Kidney (tissue), 13 donors: ENCODE measurements at regions not wholly inside any gene's neighbourhood (a gene's known extent, or its start where the extent isn't known, plus 50 kb on each side); places are given as distances from the start of the nearest gene placed in this dataset.
A peak's percentile ranks its signal among the peaks of the same experiment; 100 is the strongest.

Source experiments
- DNase-seq, 5 donors: peaks; one replicate each; pipeline ENCODE4 v3.0.0-alpha.2; 2013 to 2020
- FAIRE-seq: peaks from 2 replicates; lab custom pipeline; 2012; peaks lifted over from hg19 to GRCh38; lab: Jason Lieb, UNC
- H3K27ac ChIP-seq, 2 donors: one replicate each; pipeline ENCODE4 v1.7.0; 2013; ENCODE audit warnings: low read depth in 2 of 2, low read length in 2 of 2, inconsistent platforms in 1 of 2
- H3K27me3 ChIP-seq: one replicate; pipeline ENCODE4 v1.7.1; 2013; ENCODE audit warnings: low read length, inconsistent platforms; ENCODE audit not compliant: control insufficient read depth, insufficient read depth
- H3K36me3 ChIP-seq, 3 donors: one replicate each; pipeline versions ENCODE4 v1.7.0 to v1.7.1; 2013; ENCODE audit warnings: low read length in 3 of 3, control low read depth in 1 of 3, inconsistent platforms in 1 of 3; ENCODE audit not compliant: insufficient read depth in 3 of 3, control insufficient read depth in 2 of 3
- H3K4me1 ChIP-seq, 3 donors: one replicate each; pipeline versions ENCODE4 v1.7.0 to v1.7.1; 2013; ENCODE audit warnings: low read length in 3 of 3, inconsistent platforms in 1 of 3, low read depth in 1 of 3; ENCODE audit not compliant: control insufficient read depth in 2 of 3, insufficient read depth in 2 of 3
- H3K4me3 ChIP-seq, 3 donors: one replicate each; pipeline versions ENCODE4 v1.7.0 to v1.8.1; 2013; ENCODE audit warnings: low read length in 3 of 3, control low read depth in 1 of 3, inconsistent platforms in 1 of 3
- H3K9ac ChIP-seq, 3 donors: one replicate each; pipeline versions ENCODE4 v1.7.0 to v1.7.1; 2013; ENCODE audit warnings: low read length in 3 of 3, control low read depth in 1 of 3, inconsistent platforms in 1 of 3
- H3K9me3 ChIP-seq, 3 donors: one replicate each; pipeline versions ENCODE4 v1.7.0 to v1.7.1; 2013; ENCODE audit warnings: low read length in 3 of 3, control low read depth in 1 of 3, inconsistent platforms in 1 of 3; ENCODE audit not compliant: control insufficient read depth in 2 of 3, insufficient read depth in 1 of 3
- CTCF ChIP-seq: IDR thresholded peaks from 3 replicates; pipeline ENCODE4 v1.5.1; 2012; ENCODE audit warnings: mild to moderate bottlenecking, moderate library complexity, borderline replicate concordance; ENCODE audit not compliant: insufficient read depth; ENCODE audit errors: extremely low read depth
- intact Hi-C: fragments of 100-400 bp; cut with DNase I; formaldehyde crosslinking; loops from one replicate; pipeline ENCODE4 v1.11.1; 2022
- donor health status: control.
- donor health status: control.
- donor health status: control.
- donor health status: control.
- donor health status: control.
- donor health status: DM: yes; HTN: yes; CAD: no.
- donor health status: Normal renal cell carcinoma (clear cell type).

GRCh38 chr3:86244905-86245304 lies 746.0 kb downstream of the VGLL3 start:
- no peaks in the 10 kb centered on the region for H3K27me3 ChIP-seq
- H3K9me3 ChIP-seq, result no peaks in the 10 kb centered on the region
- no peaks in the 10 kb centered on the region for H3K36me3 ChIP-seq
- intact Hi-C loops, result no loop called here
- no peaks in the 10 kb centered on the region for H3K4me1 ChIP-seq
- H3K9ac ChIP-seq, result no peak overlapping the region
- TF ChIP-seq CTCF, result no peak
- no peak for FAIRE-seq
- no peak overlapping the region for H3K27ac ChIP-seq
- no peak overlapping the region for H3K4me3 ChIP-seq
- no peak for DNase-seq

DNA sequence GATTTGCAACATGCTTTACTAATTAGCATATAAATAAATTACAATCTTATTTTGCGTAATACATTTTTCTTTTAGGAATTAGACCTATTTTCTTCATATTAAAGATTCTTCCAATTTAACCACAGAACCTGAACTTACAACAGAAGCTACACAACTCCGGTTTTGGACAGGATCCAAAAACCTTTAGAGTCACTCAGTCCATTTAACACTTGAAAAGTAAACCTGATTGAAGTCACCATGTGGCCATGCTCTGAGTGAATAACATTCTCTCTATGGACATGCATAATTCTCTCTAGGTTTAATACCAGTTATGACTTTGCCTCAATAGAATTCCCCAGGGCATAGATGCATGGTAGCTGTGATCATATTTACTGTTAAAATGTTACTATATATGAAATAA lies 751.0 kb downstream of the VGLL3 start:
- Histone ChIP-seq H3K4me3 (no peak overlapping the region), H3K9me3 (no peaks in the 10 kb centered on the region), H3K27me3 (no peaks in the 10 kb centered on the region), H3K27ac (no peak overlapping the region), H3K9ac (no peak overlapping the region), H3K36me3 (no peaks in the 10 kb centered on the region), H3K4me1 (no peaks in the 10 kb centered on the region)
- no peak for FAIRE-seq
- DNase-seq, result peak in 2 of 5 donors; percentile 39 to 66
- intact Hi-C loops, result no loop called here
- no peak for TF ChIP-seq CTCF

- no peak for TF ChIP-seq CTCF
- Histone ChIP-seq H3K4me1 (no peaks in the 10 kb centered on the region), H3K9ac (no peak overlapping the region), H3K4me3 (no peak overlapping the region), H3K9me3 (no peaks in the 10 kb centered on the region), H3K27ac (no peak overlapping the region), H3K27me3 (no peaks in the 10 kb centered on the region), H3K36me3 (no peaks in the 10 kb centered on the region)
- DNase-seq (no peak), FAIRE-seq (no peak)
- intact Hi-C loops, result no loop called here
Measured at GRCh38 chr3:86234506-86235254, 756.3 kb downstream of the VGLL3 start.
